Right lung (tissue), 2 donors: ENCODE measurements at regions not wholly inside any gene's neighbourhood (a gene's known extent, or its start where the extent isn't known, plus 50 kb on each side); places are given as distances from the start of the nearest gene placed in this dataset.
"Not testable (repeated sequence)": the region's sequence is repeated elsewhere in the genome, so short reads cannot be mapped to it uniquely, and the experiment has no call there.

Source experiments
- DNase-seq, 2 donors: peaks; one replicate each; pipeline ENCODE4 v3.0.0-alpha.2; 2013

DNA sequence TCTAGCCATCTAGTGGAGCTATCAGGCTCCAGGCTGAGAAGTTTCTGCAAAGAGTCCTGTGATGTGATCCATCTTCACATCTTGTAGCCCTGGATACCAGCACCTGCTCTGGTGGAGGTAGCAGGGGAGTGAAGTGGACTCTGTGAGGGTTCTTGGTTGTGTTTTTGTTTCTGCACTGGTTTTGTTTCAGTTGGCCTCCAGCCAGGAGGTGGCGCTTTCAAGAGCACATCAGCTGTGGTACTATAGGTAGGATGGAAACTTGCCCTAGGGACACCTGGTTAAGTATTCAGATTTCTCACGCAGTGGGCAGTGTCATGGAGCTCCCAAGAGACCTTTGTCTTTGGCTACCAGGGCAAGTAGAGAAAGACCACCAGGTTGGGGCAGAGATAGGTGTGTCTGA, 257.5 kb upstream of the SLC7A11 start:
- DNase-seq = no peak

DNA sequence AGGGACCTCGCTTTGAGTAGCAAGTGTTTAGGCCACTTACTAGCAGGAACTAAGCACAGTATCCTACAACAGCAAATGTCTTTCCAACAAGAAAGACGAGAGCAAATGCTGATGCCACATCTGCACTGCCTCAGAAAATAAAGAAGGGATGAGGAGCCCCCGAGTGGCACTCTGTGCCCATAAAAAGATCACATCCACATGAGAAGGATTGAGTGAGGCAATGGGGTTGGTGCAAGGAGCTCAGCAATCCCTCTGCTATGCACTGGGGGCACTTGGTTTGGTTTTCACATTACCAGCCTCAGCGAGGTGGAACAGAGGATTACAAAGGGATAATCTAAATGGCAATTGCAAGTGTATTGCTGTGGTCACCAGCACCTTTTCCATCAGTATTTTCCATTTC, 252.8 kb upstream of the SLC7A11 start:
- DNase-seq = no peak

DNA sequence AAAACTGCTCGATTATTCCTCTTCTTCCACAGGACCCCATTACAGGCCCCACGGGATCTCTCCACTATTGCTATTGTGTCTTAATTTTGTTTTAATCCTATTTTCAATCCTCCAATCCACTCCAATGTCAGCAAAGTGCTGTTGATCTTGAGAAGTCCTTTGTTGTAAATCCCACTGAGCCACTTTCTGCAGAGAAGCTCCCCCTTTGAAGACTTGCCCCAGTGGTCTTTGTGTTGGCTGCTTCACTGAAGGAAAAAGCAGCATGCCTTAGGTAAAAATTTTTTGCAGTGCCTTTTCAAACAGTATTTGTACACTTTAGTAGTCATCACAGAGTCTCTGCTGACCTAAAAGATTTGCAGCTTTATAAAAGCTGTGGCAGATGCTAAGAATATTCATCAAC, 252.0 kb upstream of the SLC7A11 start:
- DNase-seq = no peak

DNA sequence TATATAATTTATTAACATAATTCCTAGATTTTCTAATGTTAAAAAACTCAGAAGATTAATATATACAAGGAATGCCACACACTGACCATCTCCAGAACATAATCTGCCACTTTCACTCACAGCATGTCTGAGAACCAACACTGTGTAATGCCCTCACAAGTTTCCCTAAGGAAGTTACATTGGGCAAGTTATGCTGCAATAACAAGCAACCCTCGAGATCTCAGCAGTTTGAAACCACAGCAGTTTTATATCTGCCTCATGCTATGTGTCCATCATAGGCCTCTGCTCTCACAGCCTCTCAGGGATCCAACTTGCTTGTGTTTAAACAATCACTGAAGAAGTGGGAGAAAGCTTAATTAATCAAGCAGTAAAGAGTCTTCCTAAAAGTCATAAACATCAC, 250.0 kb upstream of the SLC7A11 start:
- no peak for DNase-seq

DNA sequence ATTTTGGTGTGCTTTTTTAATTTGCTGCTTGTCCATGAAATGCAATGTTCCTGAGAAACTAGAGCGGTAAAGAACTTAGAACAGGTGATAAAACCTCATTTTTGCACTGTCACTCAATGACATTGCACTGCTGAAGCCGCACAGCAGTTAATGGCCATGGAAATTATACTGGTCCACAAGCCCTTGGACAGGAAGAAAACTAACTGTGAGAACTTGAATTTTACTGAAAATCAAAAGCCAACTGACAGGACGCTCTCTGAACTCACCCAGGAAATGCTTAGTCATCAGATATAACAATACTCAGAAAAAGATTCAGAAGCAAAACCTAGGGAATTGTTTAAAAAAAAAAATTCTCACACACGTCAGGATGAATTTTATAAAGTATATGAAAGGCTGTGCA, 246.4 kb upstream of the SLC7A11 start:
- DNase-seq = no peak

DNA sequence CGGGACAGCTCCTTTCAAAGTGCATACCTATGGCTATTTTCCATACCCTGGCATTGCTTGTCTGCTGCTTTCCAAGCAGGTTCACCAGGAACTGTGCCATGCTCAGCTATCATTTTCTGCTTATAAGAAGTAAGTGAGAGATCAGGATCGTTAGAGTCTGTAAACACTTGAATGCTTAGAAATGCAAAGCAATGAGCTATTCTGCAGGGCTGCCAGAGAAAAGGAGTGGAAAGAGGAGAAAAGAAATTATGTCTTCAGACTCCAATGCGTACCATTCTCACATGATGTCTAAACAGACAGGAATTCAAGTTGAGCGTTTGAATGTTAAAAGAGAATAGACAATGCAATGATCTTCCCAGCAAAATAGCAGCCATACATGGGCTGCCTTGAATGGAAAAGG, 245.5 kb upstream of the SLC7A11 start:
- peak in 1 of 2 donors; percentile 44 for DNase-seq

DNA sequence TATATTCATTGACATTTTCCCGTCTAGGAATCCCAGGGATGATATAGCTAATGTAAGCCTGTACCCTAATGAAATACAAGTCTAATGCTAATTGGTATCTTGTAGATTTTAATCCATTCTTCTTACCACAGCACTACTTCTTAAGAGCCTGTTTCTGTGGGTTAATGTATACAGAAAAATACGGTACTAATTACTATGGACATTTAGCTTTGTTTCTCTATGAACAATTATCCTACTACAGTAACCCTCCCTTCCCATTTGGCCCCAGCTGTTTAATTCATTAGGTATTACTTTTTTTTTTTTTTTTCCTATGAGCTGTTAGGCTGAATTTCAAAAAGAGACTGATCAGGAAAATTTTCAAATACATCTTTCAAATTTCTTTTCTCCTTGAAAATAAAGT, 245.1 kb upstream of the SLC7A11 start:
- peak; percentile 49 to 55 for DNase-seq

DNA sequence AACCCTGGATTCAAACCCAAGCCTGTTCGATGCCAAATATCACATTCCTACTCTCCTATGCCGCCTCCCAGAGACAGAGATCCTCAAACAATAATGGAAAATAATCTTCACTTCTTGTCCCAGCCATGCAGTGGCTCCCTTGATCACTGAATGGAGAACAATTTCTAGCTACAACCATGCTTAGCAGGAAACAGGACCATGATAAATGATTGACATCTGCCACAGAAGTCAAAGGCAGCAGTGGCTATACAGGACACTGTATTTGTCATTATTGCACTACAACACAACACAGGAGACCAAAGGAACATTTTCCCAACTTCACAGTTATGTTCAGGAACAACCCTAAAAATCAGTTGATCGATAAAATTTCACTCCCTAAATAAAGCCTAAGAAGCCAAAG, 243.3 kb upstream of the SLC7A11 start:
- no peak for DNase-seq

DNA sequence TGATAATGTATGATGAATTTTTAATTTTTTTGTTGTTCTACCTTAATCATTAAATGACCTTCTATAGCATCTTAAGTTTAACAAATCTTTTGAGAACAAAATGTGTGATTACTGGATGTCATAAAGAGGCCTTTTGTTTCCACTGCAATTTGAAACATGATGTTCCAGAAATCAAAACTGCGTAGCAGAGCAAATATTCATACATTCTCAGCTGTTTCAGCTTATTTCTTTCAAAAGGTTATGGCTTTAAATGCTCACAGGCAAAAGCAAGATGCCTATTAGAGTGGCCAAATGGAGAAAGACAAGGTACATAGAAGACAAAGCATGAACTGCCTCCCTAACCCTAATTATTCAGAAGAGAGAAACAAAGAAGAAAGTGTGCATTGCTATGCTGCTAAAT, 233.0 kb upstream of the SLC7A11 start:
- no peak for DNase-seq

DNA sequence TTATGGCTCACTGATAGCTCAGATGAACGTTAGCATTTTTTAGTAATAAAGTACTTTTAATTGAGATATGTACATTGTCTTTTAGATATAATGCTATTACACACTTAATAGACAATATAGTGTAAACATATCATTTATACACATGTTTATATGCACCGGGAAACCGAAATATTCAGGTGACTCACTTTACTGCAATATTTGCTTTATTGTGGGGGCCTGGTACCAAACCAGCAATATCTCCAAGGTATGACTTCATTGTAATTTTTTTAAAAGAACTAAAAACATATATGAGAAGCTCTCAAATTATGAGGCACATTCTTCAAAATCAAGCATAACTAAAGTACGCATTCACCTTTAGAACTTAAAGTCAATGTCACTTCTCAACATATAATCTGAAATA, 231.2 kb upstream of the SLC7A11 start:
- DNase-seq = no peak

DNA sequence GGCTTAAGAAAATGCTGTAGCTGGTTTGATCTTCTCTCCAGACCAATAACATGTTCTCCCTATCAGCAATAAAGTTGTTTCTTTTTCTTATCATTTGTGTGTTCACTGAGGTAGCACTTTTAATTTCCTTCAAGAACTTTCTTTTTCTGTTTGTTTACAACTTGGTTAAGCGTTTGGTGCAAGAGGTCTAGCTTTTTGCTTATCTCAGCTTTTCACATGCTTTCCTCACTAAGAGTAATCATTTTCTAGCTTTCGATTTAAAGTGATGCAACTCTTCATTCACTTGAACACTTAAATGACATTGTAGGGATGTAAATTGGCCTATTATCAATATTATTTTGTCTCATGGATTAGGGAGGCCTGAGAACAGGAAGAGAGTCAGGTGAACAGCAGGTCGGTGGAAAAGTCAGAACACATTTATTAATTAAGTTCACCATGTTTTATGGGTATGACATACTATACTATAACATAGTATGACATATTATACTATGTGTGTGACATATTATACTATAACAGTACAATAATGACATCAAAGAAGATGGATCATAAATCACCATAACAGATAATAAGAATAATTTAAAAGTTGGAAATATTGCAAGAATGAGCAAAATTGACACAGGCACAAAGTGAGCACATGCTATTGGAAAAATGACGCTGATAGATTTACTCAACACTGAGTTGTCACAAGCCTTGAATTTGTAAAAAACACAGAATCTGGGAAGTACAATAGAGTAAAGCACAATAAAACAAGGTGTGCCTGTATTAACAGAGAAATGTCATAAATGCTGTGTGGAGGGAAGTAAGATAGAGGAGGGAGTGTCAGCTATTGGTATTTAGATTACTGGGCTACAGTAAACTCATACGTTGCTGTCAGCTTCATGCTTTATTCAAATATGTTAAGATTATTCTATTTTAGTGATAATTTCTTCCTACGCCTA, 218.6 kb upstream of the SLC7A11 start:
- DNase-seq = no peak

DNA sequence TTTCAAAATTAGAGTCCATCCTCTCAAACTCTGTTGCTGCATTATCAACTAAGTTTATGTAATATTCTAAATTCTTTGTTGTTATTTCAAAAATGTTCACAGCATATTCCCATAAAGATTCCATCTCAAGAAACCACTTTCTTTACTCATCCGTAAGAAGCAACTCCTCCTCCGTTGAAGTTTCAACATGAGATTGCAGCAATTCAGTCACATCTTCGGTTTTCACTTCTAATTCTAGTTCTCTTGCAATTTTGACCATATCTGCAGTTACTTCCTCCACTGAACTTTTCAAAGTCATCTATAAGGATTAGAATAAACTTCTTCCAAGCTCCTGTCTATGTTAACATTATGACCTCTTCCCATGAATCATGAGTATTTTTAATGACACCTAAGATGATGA, 216.6 kb upstream of the SLC7A11 start:
- DNase-seq = no peak

DNA sequence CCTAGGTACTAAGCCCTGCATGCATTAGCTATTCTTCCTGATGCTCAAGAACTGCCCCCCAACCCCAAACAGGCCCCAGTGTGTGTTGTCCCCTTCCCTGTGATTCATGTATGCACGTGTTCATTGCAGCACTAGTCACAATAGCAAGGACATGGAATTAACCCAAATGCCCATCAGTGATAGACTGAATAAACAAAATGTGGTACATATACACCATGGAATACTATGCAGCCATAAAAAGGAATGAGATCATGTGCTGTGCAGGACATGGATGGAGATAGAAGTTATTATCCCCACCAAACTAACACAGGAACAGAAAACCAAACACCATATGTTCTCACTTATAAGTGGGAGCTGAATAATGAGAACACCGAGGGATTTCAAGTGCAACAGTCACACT, 214.2 kb upstream of the SLC7A11 start:
- DNase-seq = not testable (repeated sequence)

DNA sequence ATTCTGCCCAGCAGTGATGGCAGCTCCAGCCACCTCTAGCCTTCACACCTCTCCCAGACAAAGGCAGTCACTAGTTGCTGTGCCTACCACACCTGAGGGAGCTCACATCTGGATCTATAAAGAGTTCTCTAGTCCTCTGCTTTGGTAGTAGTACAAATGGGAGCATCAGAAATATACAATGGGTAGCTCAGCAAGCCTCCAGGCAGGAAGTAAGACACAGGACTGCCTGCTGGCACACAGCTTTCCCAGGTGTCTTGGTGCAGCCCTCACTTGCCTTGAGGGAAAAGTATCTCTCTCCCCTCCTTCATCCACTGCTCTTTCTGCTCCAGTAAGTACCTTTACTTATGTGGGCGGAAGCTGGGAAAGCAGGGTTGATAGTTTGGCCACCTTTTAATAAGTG, 212.9 kb upstream of the SLC7A11 start:
- DNase-seq = no peak

DNA sequence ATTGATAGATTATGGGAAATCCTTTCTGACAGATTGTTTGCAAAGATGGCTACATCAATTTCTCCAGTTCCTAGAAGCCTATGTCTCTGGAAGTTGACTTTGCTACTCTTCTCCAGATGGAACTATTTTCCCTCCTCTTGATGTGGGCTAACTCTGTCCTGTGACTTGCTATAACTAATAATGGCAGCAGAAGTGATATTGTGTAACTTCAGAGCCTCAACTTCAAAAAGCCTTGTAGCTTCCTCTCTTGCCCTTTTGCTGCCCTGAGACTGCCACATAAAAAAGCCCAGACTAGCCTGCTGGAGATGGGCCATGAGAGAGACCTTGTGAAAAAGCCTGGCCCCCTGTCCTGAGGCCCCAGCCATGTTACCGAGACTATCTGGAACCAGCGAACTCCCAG, 210.7 kb upstream of the SLC7A11 start:
- DNase-seq = no peak

DNA sequence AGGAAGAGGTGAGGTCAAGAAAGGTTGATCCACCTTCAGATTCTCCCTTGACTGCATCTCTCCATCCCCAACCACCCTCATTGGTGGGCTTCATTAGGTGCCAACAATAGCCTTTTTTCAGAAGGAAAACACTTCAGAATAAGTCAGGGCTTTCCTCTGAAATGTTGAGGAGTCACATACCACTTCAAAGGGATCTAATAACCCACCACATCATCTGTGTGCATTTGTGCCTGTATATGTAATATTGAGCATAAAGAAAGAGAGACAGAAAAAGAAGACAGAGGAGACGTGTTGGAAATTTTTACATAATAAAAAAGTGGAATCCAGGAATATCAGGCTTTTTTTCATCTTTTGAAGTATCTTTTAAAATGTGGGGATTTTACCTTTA, 209.1 kb upstream of the SLC7A11 start:
- DNase-seq = no peak

DNA sequence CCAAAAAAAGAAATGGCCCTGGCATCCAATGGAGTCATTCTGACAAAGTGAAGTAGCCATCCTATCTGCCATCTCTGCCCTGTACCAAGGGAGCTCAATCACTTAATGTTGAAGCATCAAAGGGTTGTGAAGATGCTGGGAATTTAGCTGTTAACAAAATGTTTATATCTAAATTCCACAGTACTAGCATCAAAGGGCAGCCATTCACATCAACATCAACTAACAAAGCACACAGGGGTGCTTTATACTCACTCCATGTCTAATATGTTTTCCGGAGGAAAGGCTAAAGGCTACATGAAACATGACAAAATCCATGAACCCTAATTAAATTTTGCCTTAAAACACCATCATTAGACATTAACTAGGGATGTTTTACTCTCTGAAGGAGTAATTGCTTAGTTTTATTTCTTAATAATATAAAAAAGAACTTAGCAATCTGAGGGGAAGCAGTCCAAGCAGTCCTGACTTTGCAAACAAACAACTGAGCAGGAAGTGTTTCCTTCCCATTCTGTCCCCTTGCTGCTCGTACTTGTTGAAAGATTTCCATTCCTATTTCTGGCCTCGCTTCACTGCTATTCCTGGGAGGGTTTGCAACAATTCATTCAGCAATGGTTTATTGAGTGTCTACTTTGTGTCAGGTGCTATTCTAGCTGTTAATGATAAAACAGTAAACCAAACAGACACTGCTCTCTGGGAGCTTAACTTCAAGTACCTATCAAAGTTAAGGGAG, 208.6 kb upstream of the SLC7A11 start:
- DNase-seq = no peak

DNA sequence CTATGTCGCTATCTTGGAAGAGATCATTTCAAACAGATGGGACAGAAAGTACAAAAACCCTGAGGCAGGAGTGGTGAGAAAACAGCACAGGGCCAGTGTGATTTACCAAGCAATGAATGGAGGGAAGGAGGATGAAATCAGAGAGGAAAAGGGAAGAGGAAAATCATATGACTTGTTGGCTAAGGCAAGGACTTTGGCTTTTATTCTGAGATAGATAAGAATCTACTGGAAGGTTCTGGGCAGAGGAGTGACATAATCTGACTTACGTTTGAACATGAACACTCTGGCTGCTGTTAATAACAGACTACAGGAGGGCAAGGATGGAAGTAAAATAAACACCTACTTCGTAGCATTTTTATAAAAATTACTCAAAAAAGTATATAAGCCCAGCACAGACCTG, 207.8 kb upstream of the SLC7A11 start:
- DNase-seq = no peak

DNA sequence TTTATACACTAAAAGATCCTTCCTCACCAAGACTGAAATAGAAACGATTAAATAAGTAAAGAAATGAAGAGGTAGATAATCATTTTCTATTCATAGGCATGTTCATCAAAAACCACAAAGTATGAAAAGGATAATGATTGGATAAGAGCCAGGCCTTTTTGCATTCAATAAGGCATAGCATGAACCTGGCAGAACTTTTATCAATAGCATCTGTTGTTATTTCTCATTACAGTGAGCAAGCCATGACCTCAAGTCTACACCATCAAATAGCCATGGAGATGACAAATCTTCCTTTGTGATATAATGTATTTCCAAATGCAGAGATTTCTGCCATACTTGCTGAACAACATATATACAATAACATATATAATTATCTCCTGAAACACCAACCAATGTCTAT, 206.0 kb upstream of the SLC7A11 start:
- DNase-seq = no peak

DNA sequence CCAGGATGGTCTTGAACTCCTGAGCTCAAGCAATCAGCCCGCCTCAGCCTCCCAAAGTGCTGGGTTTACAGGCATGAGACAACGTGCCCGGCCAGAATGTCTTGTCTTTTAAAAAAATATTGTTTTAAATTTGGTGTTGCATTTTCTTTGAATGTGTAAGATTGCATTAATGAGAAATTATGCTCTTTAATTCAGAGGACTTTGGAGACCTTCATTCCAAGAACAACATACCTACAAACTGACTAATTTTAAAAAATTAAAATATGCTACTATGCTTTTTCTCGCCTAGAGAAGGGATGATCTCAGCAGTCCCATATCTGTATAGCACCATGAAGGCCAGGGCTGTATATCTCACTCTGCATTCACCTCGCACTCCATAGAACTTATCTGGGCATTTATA, 204.3 kb upstream of the SLC7A11 start:
- DNase-seq = no peak

DNA sequence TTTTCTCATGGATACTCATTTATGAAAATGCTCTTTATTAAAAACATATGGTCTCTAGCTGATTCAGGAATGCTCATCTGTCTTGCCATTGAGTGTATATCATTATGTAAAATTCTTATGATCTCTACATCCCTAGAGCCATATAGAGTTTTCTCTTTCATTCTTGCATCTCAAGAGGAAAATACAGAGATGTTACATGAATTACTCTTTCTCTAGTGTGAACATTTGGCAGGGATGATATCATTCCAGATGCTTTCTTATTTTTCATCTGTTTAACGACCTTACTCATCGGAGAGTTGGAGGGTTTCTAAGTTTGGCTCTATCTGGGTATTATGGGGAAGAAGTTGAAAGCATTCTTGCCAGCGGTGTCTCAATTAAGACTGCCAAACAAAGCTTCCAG, 202.9 kb upstream of the SLC7A11 start:
- no peak for DNase-seq

DNA sequence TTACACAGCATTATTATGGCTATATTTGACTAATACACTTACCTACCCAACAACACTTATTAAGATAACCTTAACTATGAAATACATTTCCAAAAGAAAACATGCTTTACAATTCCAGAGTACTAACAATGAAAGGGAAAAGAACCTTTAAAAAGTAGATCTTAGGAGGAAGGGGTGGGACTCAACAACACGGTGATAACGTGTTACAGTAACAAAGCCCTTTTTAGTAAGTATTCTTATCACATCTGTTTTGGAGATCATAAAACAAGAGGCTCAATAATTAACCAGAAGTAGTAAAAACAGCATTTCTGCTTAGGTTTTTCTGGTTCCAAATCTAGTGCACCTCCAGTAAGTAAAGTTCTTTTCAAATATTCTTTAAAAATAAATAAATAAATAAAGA, 202.1 kb upstream of the SLC7A11 start:
- DNase-seq = no peak

DNA sequence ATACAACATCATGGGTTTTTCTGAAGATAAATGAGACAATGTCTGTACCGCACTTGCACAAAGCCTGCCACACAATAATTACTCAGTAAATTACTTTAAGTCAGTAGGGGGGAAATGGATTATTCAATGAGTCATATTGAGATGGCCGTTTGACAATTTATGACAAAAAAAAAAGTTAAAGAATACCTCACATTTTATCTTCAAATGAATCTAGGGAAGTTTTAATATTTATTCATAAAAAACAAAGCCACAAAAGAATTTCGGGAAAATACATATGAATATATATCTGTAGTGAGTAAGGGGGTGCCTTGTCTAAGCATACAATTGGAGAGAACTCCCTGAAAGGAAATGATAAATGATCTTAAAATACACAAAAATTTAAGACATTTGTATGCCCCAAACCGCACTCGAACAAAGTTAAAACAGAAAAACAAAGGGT, 197.0 kb upstream of the SLC7A11 start:
- no peak for DNase-seq
